GM12801 (cell line): ENCODE measurements at regions not wholly inside any gene's neighbourhood (a gene's known extent, or its start where the extent isn't known, plus 50 kb on each side); places are given as distances from the start of the nearest gene placed in this dataset.

ENCODE experiments used
- TF ChIP-seq, protein P1 (sequence below): IDR thresholded peaks from one replicate; pipeline ENCODE4 v1.5.1; 2011; ENCODE audit warnings: control low read depth; ENCODE audit not compliant: insufficient read length; ENCODE audit errors: extremely low read depth

DNA sequence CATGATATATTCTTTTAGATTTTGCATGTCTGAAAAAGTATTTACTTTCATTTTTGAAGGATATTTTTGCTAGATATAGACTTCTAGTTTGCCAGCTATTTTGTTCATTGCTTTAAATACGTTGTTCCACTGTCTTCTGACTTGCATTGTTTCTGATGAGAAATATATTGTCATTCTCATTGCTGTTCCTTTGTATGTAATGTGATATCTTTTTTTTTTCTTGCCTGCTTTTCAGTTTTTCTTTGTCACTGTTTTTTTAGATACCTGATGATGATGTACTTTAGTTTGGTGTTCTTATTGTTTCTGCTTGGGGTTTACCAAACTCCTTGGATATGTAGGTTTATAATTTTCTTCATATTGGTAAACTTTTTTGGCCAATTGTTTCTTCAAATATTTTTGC, 107.9 kb downstream of the SNAPC1 start:
- TF ChIP-seq, protein P1, sequence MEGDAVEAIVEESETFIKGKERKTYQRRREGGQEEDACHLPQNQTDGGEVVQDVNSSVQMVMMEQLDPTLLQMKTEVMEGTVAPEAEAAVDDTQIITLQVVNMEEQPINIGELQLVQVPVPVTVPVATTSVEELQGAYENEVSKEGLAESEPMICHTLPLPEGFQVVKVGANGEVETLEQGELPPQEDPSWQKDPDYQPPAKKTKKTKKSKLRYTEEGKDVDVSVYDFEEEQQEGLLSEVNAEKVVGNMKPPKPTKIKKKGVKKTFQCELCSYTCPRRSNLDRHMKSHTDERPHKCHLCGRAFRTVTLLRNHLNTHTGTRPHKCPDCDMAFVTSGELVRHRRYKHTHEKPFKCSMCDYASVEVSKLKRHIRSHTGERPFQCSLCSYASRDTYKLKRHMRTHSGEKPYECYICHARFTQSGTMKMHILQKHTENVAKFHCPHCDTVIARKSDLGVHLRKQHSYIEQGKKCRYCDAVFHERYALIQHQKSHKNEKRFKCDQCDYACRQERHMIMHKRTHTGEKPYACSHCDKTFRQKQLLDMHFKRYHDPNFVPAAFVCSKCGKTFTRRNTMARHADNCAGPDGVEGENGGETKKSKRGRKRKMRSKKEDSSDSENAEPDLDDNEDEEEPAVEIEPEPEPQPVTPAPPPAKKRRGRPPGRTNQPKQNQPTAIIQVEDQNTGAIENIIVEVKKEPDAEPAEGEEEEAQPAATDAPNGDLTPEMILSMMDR = no peak

DNA sequence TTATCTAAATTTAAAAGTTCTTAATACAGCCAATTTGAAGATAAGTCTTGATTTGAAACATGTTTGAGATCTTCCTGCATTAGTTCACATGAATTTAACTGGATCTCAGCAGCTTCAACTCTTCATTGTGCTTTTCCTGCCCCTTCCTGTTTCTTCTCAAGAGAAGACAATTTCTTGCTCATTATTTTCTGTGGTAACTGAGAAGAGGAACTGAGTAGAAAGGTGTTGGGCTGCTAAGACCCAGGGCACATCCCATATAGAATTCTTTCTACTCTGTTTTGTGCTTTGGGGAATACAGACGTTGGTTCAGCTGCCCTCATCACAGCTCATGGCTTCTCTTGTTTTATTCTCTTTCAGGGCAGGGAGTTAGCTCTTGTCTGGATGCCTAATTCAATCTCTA, 110.2 kb downstream of the SNAPC1 start:
- TF ChIP-seq, protein P1 = no peak

DNA sequence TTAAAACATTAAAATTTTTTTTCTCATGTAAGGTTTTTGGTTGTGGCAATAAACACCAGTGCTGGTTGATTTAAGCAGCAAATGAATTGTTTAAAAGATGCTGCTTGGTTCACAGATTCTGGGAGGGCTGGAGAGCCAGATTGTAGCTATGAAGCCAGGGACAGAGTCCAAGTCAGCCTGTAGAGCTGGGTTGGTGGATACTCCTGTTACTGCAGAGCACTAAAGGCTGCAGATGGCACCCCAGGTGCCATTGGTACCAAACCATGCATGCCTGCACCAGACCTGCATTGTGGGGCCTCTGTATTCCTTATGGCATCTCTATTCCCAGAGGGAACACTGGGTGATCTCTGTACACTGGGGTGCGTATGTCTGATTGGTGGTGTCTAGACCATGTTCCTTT, 113.3 kb downstream of the SNAPC1 start:
- TF ChIP-seq, protein P1 = no peak

DNA sequence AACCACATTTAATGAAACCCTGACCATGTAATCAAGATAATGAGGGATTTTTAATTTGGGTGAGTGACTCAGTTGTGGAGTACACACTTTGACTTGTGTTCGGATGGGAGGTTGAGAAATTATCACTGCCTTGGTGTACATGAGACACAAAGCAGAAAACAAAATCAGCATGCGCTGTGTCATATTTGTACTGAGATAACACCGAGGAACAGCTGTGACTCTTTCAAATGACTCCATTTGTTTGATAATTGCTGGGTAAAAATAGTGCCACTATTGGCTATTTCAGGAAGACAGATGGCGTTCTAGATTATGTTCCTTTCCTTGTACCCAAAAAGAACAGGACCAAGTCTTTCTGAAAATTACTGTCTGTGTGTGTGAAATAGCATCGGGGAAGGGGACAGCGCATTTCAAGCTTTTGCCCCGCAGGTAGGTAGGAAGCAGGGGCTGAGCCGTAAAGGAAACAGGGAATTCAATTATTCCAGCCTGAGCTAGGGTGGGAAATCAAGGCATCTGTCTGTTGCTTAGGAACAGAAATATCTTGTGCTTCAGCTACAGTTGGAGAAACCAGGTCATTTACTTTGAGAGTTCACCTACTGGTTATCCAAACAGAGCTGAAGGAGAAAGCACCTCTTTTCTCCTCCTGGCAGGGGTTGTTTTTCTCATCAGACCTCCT, 114.3 kb downstream of the SNAPC1 start:
- TF ChIP-seq, protein P1 = no peak

DNA sequence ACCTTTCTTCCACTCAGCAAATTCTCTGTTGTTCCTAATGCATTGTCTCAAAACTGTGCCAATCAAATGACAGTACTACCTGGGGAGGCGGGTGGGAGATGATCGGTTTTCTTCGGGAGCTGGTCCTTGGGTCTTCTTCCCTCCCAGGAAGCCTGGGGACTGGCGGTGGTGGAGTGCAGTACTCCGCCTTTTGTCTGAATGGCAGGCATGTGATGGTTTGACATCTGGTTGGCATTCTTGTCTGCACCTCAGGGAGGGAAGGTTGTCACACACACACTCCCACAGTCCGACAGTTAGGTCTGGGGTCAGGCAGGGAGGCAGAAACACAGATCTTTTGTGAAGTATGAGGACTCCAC, 114.8 kb downstream of the SNAPC1 start:
- TF ChIP-seq, protein P1 = no peak

DNA sequence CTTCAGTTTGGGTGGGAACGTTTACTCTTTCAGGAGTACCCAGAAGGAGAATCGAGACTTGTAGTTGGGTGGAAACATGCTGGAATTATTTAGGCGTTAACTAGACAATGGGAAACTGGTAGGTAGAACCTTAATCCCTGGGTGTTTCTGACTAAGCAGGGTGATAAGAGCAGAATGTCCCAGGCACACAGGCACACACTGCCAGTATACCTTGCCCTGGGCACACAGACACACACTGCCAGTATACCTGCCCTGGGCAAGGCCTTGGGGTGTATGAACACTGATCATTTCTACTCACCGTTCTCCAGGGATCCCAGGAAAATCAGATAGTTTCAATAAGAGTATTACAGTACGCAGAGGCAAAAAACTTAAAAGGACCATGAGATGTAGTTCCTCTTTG, 115.5 kb downstream of the SNAPC1 start:
- TF ChIP-seq, protein P1 = no peak

DNA sequence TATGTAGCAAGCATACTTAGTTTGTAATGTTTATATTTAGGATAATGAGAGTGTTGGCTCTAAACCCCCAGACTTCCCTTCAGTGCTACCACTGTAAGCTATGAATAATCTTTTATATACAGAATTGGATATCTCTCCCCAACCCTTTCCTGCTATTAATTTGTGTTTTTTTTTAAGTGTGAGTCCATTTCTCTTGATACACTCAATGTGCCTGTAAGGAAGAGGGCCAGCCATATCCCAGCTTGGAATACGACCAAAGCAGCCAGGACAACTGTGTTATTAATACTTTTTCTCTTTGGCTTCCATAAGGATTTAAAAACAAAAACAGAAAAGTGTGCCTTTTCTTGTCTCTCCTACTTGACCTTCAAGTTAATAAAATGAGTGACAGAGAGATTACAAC, 116.7 kb downstream of the SNAPC1 start:
- TF ChIP-seq, protein P1 = no peak

DNA sequence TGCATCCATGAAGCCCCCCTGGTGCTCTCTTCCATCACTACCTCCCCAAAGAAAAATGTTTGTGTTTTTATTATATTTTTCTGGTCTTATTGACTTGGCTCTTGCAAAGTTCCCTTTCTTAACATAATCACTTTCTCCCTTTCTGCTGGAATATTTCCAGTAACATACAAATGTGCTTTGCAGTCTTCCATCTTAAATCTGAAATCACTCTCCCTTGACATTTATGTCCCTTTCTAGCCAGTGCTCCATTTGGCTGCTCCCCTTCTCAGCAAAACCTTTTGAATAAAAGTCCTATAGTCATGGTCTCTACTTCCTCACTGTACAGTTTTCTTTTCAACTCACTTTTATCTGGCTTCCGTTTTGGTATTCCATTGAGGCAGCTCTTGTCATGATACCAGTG, 118.8 kb downstream of the SNAPC1 start:
- TF ChIP-seq, protein P1 = no peak
